GM19239 (cell line): ENCODE measurements at regions not wholly inside any gene's neighbourhood (a gene's known extent, or its start where the extent isn't known, plus 50 kb on each side); places are given as distances from the start of the nearest gene placed in this dataset.
"Not testable (repeated sequence)": the region's sequence is repeated elsewhere in the genome, so short reads cannot be mapped to it uniquely, and the experiment has no call there.

Experiments
- DNase-seq: peaks from one replicate; pipeline ENCODE4 v3.0.0; 2011; ENCODE audit warnings: low spot score; ENCODE audit not compliant: insufficient read length
- FAIRE-seq: peaks from 2 replicates; lab custom pipeline; 2011; peaks lifted over from hg19 to GRCh38; lab: Jason Lieb, UNC

DNA sequence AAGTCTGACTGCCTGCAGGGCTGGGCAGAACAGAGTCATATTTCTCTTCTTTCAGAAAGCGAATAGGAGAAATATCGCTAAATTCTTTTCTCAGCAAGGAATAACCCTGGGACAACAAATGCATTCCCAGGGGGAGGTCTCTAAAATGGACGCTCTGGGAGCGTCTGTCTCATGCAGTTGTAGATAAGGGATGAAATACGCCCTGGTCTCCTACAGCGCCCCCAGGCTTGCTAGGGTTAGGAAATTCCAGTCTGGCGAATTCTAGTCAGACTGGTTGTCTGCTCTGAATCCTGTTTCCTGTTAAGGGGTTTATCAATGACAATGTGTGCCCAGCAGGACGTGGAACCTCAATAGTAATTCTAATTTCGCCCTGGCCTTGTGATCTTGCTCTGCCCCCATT is 1214.1 kb downstream of the DIAPH3 start:
- FAIRE-seq, result no peak
- no peak for DNase-seq

- FAIRE-seq (no peak), DNase-seq (no peak)
Measured at GRCh38 chr13:58950911-58951310, 1212.8 kb downstream of the DIAPH3 start.

DNA sequence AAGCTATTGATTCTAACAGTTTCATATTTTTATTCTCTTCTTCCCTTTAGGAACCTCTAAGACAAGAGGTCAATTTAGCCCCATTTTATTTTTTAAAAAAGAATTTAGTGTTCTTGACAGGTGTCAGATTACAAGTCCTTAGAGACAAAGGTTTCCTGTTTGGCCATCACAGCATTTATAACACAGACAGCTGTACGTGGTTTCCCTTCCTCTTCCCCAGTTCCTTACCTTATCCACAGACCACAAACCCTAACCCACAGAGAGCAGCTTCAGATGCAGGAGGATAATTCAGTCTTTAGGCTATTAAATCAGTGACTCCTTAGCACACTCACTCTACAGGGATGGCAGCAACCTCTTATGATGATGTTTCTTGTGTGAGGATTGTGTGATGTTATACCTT is 1210.1 kb downstream of the DIAPH3 start:
- peak; percentile 4 for DNase-seq
- peak; percentile 72 for FAIRE-seq

- DNase-seq (no peak), FAIRE-seq (no peak)
Measured at GRCh38 chr13:58955546-58956385, 1208.0 kb downstream of the DIAPH3 start.

GRCh38 chr13:58958097-58958496 is 1205.6 kb downstream of the DIAPH3 start:
- FAIRE-seq, result not testable (repeated sequence)

DNA sequence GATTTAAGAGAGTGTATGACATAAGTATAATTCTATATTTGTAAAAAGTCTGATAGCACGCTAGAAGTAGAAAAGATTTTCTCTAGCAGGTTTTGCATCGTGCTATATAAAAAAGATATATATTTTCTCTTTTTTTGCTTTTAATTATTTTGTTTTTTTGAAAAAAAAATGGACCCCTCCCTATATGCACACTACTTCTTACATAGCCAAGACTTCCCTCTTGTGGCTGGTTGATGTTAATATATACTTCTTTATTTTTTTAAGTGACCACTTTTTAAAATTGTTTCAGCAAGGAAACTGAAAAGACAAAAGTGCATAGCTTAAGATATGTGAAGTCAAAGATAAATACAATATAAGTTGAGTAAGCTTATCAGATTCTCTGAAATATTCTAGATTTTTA is 1202.8 kb downstream of the DIAPH3 start:
- no peak for FAIRE-seq
- DNase-seq, result no peak

More at GRCh38 chr13:58958097-58958496, 1205.6 kb downstream of the DIAPH3 start:
- not testable (repeated sequence) for DNase-seq

DNA sequence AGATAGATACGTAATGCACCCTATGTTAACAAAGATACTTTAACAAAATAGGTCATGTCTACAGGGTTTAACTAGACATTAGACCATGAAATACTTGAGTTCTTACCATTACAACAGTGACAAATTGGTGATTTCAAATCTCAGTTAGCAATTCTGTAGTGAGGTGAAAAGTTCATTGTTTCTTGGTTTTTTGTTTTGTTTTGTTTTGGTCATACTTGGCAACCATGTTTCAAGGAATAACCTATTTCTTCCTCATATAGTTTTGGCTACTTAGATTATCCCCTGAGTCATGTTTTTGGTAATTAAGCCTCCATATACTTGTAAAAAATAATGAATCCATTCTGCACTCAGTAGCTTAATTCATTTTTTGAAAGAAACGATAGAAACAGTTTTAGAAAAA is 1200.4 kb downstream of the DIAPH3 start:
- DNase-seq (no peak), FAIRE-seq (no peak)

DNA sequence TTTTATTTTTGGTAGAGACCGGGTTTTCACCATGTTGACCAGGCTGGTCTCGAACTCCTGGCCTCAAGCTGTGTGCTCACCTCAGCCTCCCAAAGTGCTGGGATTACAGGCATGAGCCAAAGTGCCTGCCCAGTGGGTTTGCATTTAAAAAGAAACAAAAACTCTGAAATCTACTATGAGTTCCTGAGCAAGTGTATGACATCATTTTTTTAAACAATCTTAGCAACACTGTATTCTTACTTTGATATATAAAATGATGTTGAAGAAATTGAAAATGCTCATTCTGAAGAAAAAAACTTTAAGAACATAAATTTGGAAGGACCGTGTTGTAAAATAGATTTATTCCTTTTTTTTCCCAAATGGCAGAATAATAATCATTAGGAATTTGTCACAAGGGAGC is 1199.7 kb downstream of the DIAPH3 start:
- FAIRE-seq, result no peak
- DNase-seq, result no peak

GRCh38 chr13:58977085-58977484 is 1186.6 kb downstream of the DIAPH3 start:
- DNase-seq (no peak), FAIRE-seq (no peak)

DNA sequence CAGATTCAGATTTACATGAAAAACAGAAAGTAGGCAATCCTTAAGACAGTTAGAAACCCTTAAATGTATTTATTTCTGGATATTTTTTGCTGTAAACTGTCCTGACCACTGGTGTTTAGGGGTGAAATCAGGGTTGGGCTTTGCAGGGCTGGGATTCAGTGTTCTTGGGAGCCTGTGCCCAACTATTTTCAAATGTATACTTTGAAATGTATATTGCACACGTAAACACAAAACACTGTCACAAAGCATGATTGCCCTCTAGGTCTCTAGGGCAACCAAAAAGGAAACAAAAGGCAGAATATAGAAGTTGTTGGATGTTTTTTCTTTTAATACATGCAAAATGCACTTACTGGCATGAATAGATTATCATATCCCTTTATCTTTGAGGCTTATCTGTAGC is 1185.4 kb downstream of the DIAPH3 start:
- no peak for DNase-seq
- FAIRE-seq, result no peak

GRCh38 chr13:58979851-58980250 is 1183.9 kb downstream of the DIAPH3 start:
- no peak for DNase-seq
- no peak for FAIRE-seq

DNA sequence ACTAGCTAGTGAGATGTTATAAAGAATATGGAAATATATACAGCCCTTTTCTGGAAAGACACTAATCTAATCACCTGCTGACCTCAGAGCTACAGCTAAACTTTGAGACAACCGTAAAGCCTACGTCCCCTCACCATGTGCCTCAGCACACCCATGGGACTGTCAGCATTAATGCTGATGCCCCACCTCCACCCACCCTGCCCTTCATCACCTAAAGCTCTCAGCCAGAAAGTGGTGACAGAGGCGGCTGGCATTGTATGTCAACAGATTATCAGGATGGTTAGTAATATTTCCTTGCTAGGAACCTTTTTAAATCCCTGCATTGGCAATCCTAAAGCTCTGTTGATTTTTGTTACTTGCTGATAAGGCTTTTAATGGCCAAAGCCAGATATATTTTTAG is 1177.9 kb downstream of the DIAPH3 start:
- DNase-seq (no peak), FAIRE-seq (no peak)

DNA sequence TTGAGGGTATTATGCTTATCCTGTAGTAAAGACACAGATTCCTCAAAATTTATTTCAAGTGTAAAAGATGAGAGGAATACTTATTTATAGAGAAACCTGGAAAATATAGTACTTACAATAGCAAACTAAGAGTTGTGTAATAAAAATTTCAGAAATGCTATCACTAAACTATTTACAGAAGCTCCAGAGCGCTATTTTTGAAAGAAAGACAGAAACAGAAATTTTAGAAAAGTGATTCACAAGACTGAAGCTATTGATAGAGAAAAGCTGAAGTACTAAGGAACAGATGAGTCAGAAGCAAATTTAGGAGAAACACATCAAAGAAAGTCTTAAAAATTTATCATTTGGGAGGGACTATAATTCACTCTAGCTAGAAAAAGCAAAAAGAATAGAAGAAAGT is 1174.2 kb downstream of the DIAPH3 start:
- FAIRE-seq, result no peak

DNA sequence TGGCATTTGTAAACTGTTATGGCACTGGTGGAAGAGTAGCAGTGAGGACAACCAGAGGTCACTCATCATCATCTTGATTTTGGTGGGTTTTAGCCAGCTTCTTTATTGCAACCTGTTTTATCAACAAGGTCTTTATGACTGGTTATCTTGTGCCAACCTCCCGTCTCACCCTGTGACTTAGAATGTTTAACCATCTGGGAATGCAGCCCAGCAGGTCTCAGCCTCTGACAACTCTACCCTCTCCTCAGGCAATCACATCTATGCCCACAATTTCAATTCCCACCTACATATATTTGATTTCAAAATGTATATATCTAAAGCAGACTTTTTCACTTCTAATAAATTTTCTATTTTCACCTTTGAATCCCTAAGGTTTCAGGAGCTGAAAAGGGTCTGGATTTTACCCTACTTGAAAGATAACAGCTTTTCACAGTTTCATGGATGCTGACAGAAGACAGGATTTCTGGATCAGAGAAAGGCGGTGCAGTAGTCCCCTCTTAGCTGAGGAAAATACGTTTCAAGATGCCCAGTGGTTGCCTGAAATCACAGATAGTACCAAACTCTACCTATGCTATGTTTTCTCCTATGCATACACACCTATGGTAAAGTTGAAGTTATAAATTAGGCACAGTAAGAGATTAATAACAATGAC is 1171.8 kb downstream of the DIAPH3 start:
- FAIRE-seq (no peak), DNase-seq (no peak)

More for the DNA sequence above, 1174.2 kb downstream of the DIAPH3 start:
- no peak for DNase-seq

GRCh38 chr13:58992478-58993042 is 1171.2 kb downstream of the DIAPH3 start:
- DNase-seq (no peak), FAIRE-seq (no peak)

- FAIRE-seq (no peak), DNase-seq (no peak)
Measured at GRCh38 chr13:58994077-58994476, 1169.7 kb downstream of the DIAPH3 start.

- DNase-seq (no peak), FAIRE-seq (no peak)
Measured at GRCh38 chr13:58994777-58995176, 1169.0 kb downstream of the DIAPH3 start.

- FAIRE-seq (no peak), DNase-seq (no peak)
Measured at GRCh38 chr13:58998716-58999115, 1165.0 kb downstream of the DIAPH3 start.

GRCh38 chr13:58999851-59000250 is 1163.9 kb downstream of the DIAPH3 start:
- FAIRE-seq (no peak), DNase-seq (no peak)

DNA sequence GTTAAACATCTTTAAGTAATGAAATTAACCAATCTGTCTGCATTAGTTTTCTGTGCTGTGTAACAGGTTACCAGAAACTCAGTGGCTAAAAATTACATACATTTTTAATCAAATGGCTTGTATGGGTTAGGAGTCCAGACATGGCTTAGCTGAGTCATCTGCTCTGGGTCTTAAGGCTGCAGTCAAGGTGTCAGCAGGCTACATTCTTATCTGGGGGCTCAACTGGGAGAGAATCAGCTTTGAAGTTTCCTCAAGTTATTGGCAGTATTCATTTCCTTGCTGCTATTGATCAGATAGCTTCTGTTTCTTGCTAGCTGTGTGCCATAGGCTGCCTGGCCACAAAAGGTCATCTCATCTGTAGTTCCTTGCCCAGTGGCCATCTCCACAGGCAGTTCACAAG is 1163.0 kb downstream of the DIAPH3 start:
- FAIRE-seq (no peak), DNase-seq (no peak)

DNA sequence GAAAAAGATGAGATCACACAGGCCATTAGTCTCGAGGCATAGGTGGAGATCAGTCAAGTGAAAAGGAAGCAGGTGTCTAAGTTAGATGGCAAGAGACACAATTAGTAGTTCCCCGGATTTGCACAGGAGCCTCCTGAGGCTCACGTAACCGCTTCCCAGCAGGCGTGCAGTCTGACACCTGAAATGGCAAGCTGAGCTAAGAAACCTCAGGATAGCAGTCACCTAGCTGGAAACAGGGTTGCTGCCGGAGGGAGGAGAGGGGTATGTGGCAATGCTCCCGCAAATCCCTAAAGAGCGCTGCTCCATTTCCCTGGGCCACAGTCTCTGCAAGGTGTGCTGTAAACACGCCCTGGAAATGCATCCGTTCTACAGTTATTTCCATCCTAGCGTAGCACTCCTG is 1151.0 kb downstream of the DIAPH3 start:
- no peak for DNase-seq
- FAIRE-seq, result no peak
